ENCODE measurements at regions not wholly inside any gene's neighbourhood (a gene's known extent, or its start where the extent isn't known, plus 50 kb on each side); places are given as distances from the start of the nearest gene placed in this dataset.
A peak's percentile ranks its signal among the peaks of the same experiment; 100 is the strongest.
"Not testable (repeated sequence)": the region's sequence is repeated elsewhere in the genome, so short reads cannot be mapped to it uniquely, and the experiment has no call there.

GRCh38 chr9:90077598-90077997 is 472.8 kb downstream of the GADD45G start:
- not testable (repeated sequence) for DNase-seq

GRCh38 chr9:90078988-90079421 is 474.2 kb downstream of the GADD45G start:
- no peak for DNase-seq

- no peak for DNase-seq
Measured at GRCh38 chr9:90085633-90086032, 480.8 kb downstream of the GADD45G start.

- DNase-seq, result no peak
Measured at GRCh38 chr9:90086101-90086511, 481.3 kb downstream of the GADD45G start.

GRCh38 chr9:90088434-90088833 is 483.6 kb downstream of the GADD45G start:
- DNase-seq, result no peak

GRCh38 chr9:90088856-90089255 is 484.0 kb downstream of the GADD45G start:
- no peak for DNase-seq

GRCh38 chr9:90090997-90091396 is 486.2 kb downstream of the GADD45G start:
- no peak for DNase-seq

- DNase-seq, result no peak
Measured at GRCh38 chr9:90092508-90092907, 487.7 kb downstream of the GADD45G start.

GRCh38 chr9:90095682-90096081 is 490.9 kb downstream of the GADD45G start:
- no peak for DNase-seq

- DNase-seq, result no peak
Measured at GRCh38 chr9:90097237-90097636, 492.4 kb downstream of the GADD45G start.

- no peak for DNase-seq
Measured at GRCh38 chr9:90098408-90098807, 493.6 kb downstream of the GADD45G start.

GRCh38 chr9:90099262-90099963 is 494.6 kb downstream of the GADD45G start:
- no peak for DNase-seq

- DNase-seq, result no peak
Measured at GRCh38 chr9:90100014-90100413, 495.2 kb downstream of the GADD45G start.

GRCh38 chr9:90102292-90102901 is 497.6 kb downstream of the GADD45G start:
- peak; percentile 63 for DNase-seq

- no peak for DNase-seq
Measured at GRCh38 chr9:90103771-90104170, 499.0 kb downstream of the GADD45G start.

- DNase-seq, result no peak
Measured at GRCh38 chr9:90105773-90106172, 501.0 kb downstream of the GADD45G start.

GRCh38 chr9:90107040-90107725 is 502.4 kb downstream of the GADD45G start:
- no peak for DNase-seq

GRCh38 chr9:90107726-90108655 is 503.2 kb downstream of the GADD45G start:
- no peak for DNase-seq

GRCh38 chr9:90112788-90113187 is 508.0 kb downstream of the GADD45G start:
- no peak for DNase-seq

GRCh38 chr9:90114641-90115425 is 510.0 kb downstream of the GADD45G start:
- no peak for DNase-seq

- no peak for DNase-seq
Measured at GRCh38 chr9:90121762-90122161, 517.0 kb downstream of the GADD45G start.

- no peak for DNase-seq
Measured at GRCh38 chr9:90124961-90125360, 517.7 kb downstream of the DIRAS2 start.
